AG20443 (cell line): ENCODE measurements at regions not wholly inside any gene's neighbourhood (a gene's known extent, or its start where the extent isn't known, plus 50 kb on each side); places are given as distances from the start of the nearest gene placed in this dataset.
"Not testable (repeated sequence)": the region's sequence is repeated elsewhere in the genome, so short reads cannot be mapped to it uniquely, and the experiment has no call there.

ENCODE experiments used
- DNase-seq: peaks from one replicate; pipeline ENCODE4 v3.0.0; 2012; ENCODE audit warnings: low spot score, mixed read lengths

- DNase-seq = no peak
Observed at GRCh38 chr14:84312551-84312950, 1217.4 kb upstream of the FLRT2 start.

- DNase-seq = no peak
Observed at GRCh38 chr14:84323450-84323849, 1206.5 kb upstream of the FLRT2 start.

GRCh38 chr14:84323978-84324377 is 1206.0 kb upstream of the FLRT2 start:
- DNase-seq = no peak

DNA sequence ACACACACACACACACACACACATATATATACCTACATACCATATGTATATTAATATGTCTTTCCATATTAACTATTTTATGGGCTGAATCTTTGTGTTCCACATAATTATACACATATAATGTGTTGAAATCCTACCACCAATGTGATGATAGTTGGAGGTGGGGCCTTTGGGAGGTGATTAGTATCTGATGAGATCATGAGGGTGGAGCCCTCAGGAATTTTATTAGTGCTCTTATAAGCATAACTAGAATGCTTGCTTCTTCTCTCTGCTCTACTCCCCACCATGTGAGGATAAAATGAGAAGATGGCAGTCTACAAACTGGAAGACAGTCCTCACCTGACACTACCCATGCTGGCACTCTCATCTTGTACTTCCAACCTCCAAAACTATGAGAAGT is 1193.5 kb upstream of the FLRT2 start:
- no peak for DNase-seq

GRCh38 chr14:84340938-84341337 is 1189.0 kb upstream of the FLRT2 start:
- DNase-seq = no peak

- DNase-seq = not testable (repeated sequence)
Observed at GRCh38 chr14:84341867-84342266, 1188.1 kb upstream of the FLRT2 start.

- no peak for DNase-seq
Observed at GRCh38 chr14:84343656-84344055, 1186.3 kb upstream of the FLRT2 start.

GRCh38 chr14:84351646-84352045 is 1178.3 kb upstream of the FLRT2 start:
- DNase-seq = no peak

DNA sequence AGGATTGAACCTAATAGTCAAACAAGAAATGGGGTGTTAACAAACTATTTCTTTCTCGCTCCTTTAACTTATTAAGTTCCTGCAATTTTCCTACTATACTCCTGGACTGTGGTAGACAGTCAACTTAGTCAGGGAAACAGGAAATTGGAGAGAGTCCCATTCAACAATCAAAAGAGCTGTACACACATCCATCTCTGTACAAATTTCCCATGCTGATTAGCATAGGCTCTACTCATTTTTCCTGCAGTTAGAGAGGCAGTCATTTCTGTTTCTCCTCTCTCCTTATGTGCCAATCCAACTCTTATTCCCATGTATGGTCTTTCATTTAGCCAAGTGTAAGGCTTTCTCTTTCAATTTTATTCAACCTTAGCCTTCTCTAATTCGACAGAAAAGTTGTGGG is 1168.5 kb upstream of the FLRT2 start:
- DNase-seq = no peak

GRCh38 chr14:84375235-84375634 is 1154.7 kb upstream of the FLRT2 start:
- no peak for DNase-seq

DNA sequence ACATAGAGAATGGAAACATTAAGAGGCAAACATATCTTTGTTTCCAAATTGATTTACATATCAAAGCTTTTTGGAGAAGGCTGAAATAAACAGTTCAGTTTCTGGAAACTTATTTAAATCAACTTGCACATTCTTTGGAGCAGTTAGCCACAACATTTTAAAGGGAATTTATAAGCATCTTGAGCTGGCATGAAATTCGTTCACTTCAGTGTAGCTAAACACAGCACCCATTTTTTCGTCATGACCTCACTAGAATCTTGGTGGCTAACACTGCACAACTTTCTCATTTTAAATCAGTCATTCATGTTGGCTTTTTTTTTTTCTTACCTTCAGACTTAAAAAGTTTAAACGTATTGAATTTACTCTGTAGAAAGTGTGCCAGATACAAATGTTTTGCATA is 1139.9 kb upstream of the FLRT2 start:
- no peak for DNase-seq

DNA sequence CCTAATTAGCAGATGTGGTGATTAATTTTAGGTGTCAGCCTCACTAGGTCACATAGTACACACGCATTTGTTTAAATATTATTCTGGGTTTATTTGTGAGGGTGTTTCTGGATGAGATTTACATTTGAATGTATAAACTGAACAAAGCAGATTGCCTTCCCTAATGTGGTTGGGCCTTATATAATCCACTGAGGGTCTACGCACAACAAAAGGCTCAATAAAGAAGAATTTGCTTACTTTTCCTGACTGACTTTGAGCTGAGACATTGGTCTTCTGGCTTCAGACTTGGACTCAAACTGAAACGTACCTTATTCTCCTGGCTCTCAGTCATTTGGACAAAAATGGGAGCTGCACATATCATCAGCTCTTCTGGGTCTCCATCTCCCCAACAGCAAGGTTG is 1132.3 kb upstream of the FLRT2 start:
- DNase-seq = no peak

DNA sequence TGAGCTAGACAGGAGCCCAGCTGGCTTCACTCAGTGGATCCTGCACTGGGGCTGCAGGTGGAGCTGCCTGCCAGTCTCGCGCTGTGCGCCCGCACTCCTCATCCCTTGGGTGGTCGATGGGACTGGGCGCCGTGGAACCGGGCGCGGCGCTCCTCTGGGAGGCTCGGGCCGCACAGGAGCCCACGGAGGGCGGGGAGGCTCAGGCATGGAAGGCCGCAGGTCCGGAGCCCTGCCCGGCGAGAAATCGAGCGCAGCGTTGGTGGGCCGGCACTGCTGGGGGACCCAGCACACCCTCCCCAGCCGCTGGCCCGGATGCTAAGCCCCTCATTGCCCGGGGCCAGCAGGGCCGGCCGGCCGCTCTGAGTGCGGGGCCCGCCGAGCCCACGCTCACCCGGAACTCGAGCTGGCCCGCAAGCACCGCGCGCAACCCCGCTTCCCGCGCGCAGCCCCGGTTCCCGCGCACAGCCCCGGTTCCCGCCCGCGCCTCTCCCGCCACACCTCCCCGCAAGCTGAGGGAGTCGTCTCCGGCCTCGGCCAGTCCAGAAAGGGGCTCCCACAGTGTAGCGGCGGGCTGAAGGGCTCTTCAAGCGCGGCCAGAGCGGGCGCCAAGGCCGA is 1130.5 kb upstream of the FLRT2 start:
- no peak for DNase-seq

DNA sequence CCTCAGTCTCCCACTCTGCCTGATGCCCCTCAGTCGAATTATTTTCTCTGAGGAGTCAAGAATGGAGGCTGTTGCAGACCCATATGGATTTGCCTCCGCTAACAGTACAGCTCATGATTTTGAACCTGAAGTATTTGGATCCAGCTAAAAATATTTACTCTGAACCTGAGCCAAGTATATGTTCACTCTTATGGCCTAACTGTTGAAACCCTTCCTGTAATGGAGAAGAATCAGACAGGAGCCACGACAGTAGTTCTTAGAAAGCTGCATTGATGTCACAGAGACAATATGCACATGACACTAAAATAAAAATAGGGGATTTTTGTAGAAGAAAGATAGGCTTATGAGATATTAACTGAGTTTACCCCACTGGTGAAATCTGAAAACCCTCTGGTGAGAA is 1128.3 kb upstream of the FLRT2 start:
- DNase-seq = no peak

DNA sequence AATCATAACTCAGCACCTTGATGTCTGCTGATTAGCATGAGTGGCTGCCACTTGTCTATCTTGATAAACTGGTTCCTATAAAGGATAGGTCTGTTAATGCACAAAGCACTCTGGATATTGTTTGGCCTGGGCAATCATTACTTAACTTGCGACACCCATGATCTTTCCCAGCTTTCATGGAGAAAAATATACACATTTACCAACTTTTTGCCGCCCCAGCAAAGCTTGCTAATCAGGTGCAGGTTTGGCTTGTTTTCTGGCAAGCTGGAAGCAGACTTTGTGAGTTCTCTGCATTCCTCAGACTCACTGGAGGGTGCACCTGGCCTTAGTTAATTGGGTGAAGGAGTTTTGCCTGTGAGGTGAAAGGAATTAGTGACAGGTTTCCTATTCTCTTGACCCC is 1126.4 kb upstream of the FLRT2 start:
- DNase-seq = no peak

GRCh38 chr14:84404246-84404645 is 1125.7 kb upstream of the FLRT2 start:
- DNase-seq = no peak

- no peak for DNase-seq
Observed at GRCh38 chr14:84409435-84409834, 1120.5 kb upstream of the FLRT2 start.

DNA sequence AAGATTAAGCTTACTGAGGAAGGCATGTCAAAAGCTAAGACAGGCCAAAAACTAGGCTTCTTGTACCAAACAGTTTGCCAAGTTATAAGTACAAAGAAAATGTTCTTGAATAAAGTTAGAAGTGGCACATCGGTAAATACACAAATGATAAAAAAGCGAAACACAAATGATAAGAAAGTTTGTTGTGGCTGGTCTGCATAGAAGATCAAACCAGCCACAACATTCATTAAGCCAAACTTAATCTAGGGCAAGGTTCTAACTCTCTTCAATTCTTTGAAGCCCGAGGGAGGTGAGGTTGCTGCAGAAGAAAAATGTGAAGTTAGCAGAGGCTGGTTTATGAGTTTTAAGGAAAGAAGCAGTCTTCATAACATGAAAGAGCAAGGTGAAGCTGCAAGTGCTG is 1119.6 kb upstream of the FLRT2 start:
- DNase-seq = no peak

DNA sequence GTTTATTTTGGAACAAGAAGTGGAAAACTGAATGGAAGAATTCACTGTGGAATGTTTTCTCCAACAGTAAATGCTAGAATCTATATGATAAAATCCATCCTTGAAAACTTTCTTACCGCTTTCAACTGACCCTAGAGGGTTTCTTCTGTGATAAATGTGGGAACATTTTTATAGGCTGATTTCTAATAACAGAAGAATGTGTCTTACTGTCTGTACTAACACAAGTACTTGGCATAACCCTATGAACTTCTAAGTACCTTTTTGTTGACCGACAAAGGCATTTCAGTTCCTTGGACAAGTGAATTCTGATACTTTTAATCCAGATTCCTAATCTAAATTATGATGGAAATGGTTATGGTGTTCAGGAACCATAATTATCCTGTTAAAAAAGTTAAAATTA is 1109.7 kb upstream of the FLRT2 start:
- no peak for DNase-seq

DNA sequence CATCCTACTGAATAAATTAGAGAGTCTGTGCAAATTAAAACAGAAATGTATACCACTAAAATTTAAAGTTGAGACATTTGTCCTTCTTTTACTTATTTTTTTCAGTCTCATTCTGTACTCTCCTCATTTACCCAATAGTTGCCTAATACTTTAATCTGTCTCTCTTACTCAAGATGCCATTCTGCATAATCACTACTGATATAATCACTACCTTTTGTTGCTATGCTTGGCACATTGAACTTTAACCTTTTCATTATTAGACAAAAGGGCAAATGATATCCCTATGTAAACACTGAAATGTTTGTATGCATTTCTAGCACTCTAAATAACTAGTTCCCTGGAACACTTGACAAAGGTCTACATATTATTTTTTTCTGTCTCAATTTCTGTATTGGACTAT is 1108.3 kb upstream of the FLRT2 start:
- DNase-seq = no peak

DNA sequence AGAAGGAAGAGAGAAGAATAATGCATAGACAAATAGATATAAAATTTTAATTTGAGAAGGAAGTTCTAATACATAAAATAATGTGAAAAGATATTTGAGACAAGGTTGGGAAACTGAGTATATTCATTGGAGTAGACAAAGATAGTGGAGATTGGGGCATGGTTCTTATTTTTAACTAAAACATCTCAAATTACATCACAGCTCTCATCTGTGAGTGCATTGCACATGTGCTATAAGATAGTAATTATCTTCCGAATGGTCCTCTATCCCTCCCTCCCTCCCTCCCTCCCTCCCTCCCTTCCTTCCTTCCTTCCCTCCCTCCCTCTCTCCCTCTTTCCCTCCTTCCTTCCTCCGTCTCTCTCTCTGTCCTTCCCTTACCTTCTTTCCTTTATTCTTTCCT is 1104.0 kb upstream of the FLRT2 start:
- no peak for DNase-seq

GRCh38 chr14:84432676-84433075 is 1097.3 kb upstream of the FLRT2 start:
- no peak for DNase-seq

GRCh38 chr14:84433961-84434360 is 1096.0 kb upstream of the FLRT2 start:
- no peak for DNase-seq

GRCh38 chr14:84435820-84436324 is 1094.1 kb upstream of the FLRT2 start:
- no peak for DNase-seq

GRCh38 chr14:84436528-84436927 is 1093.4 kb upstream of the FLRT2 start:
- DNase-seq = no peak
